NCI-H2171 treated with DMSO at 0.1 percent for 48 hours (cell line): ENCODE measurements at regions not wholly inside any gene's neighbourhood (a gene's known extent, or its start where the extent isn't known, plus 50 kb on each side); places are given as distances from the start of the nearest gene placed in this dataset.
"Not testable (repeated sequence)": the region's sequence is repeated elsewhere in the genome, so short reads cannot be mapped to it uniquely, and the experiment has no call there.

Experiments
- DNase-seq: peaks from one replicate; lab custom pipeline; 2025; lab: John Stamatoyannopoulos, UW

- no peak for DNase-seq
These were observed 105.2 kb upstream of the BMP2 start for GRCh38 chr20:6662309-6662708.

- DNase-seq, result no peak
These were observed 107.0 kb upstream of the BMP2 start for GRCh38 chr20:6660441-6660840.

- DNase-seq, result not testable (repeated sequence)
These were observed 108.6 kb upstream of the BMP2 start for GRCh38 chr20:6658909-6659308.

GRCh38 chr20:6657904-6658303 is 109.6 kb upstream of the BMP2 start:
- no peak for DNase-seq

- DNase-seq, result no peak
These were observed 110.4 kb upstream of the BMP2 start for GRCh38 chr20:6657111-6657510.

- DNase-seq, result no peak
These were observed 112.8 kb upstream of the BMP2 start for GRCh38 chr20:6654513-6655252.

GRCh38 chr20:6651561-6651960 is 115.9 kb upstream of the BMP2 start:
- no peak for DNase-seq

GRCh38 chr20:6651016-6651415 is 116.5 kb upstream of the BMP2 start:
- no peak for DNase-seq

- no peak for DNase-seq
These were observed 121.4 kb upstream of the BMP2 start for GRCh38 chr20:6646021-6646636.

GRCh38 chr20:6644813-6645628 is 122.5 kb upstream of the BMP2 start:
- no peak for DNase-seq

GRCh38 chr20:6641012-6641411 is 126.5 kb upstream of the BMP2 start:
- no peak for DNase-seq

GRCh38 chr20:6637160-6637579 is 130.3 kb upstream of the BMP2 start:
- no peak for DNase-seq

- peak; percentile 21 for DNase-seq
These were observed 131.0 kb upstream of the BMP2 start for GRCh38 chr20:6636209-6637159.

- DNase-seq, result no peak
These were observed 132.3 kb upstream of the BMP2 start for GRCh38 chr20:6635034-6635736.

- DNase-seq, result peak; percentile 65
These were observed 135.3 kb upstream of the BMP2 start for GRCh38 chr20:6632187-6632586.

GRCh38 chr20:6630514-6630913 is 137.0 kb upstream of the BMP2 start:
- no peak for DNase-seq

- DNase-seq, result no peak
These were observed 137.9 kb upstream of the BMP2 start for GRCh38 chr20:6629564-6629963.

- DNase-seq, result no peak
These were observed 140.7 kb upstream of the BMP2 start for GRCh38 chr20:6626805-6627204.

- DNase-seq, result no peak
These were observed 143.5 kb upstream of the BMP2 start for GRCh38 chr20:6623989-6624388.

GRCh38 chr20:6622041-6622440 is 145.4 kb upstream of the BMP2 start:
- no peak for DNase-seq

- no peak for DNase-seq
These were observed 149.4 kb upstream of the BMP2 start for GRCh38 chr20:6618051-6618450.
